ENCODE measurements at regions not wholly inside any gene's neighbourhood (a gene's known extent, or its start where the extent isn't known, plus 50 kb on each side); places are given as distances from the start of the nearest gene placed in this dataset.

DNA sequence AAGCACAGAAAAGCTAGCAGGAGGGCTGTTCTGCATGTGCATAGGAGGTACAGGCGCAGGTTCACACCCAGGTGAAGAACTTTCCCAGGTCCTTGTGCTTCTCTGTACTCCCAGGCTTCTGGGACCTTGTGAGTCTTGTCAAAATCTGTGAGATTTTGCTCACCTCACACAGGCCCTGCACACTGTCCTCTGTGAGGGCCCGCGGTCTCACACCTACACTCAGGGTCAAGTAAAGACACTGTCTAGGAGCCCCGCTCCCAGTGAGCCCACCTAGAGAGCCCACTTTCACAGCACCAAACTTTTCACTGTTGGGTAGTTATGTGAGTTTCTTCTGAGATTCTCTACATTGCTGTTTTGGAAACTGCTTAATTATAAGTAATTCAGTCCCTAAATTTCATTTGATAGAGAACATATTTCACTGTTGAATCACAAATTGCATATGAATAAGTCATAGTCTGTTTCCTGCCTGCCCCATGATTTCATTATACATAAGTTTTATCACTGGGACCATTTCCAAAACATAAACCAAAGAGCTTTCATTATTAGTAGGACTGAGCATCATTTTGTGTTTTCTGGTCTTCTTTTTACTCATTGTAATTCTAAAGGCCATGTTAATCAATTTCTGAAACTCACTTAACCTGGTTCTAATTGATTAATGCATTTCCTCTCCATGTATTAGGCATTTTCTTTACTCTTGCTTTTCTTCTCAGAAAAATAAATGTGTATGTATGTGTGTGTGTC lies 234.2 kb upstream of the SPOPL start:
- Histone ChIP-seq H3K9me3 (ENCODE audit: control insufficient read depth, low read length) (peaks cover 9% of the 10 kb centered on the region), H3K27me3 (ENCODE audit: control insufficient read depth in 1 of 2, insufficient read depth in 1 of 2, low read length in 2 of 2) (no peaks in the 10 kb centered on the region), H3K9ac (ENCODE audit: low read length) (peak overlapping the region; percentile 36), H3K27ac (ENCODE audit: low read length, poor library complexity, severe bottlenecking) (peak overlapping the region; percentile 47), H2BK5ac (ENCODE audit: low read depth, low read length, poor library complexity, severe bottlenecking) (no peak overlapping the region), H3K18ac (ENCODE audit: low read depth in 1 of 2, low read length in 2 of 2) (peak overlapping the region in 1 of 2 experiments; percentile 37), H3K4me2 (ENCODE audit: low read length, poor library complexity, severe bottlenecking) (peak overlapping the region; percentile 7), H3K4me1 (ENCODE audit: control insufficient read depth, insufficient read depth, low read depth, low read length) (peaks cover 4% of the 10 kb centered on the region), H2BK15ac (ENCODE audit: low read depth, poor library complexity, severe bottlenecking) (no peak overlapping the region), H3K14ac (ENCODE audit: low read length in 2 of 2) (no peak overlapping the region), H4K8ac (ENCODE audit: low read length) (peak overlapping the region; percentile 75), H3K36me3 (ENCODE audit: control insufficient read depth in 1 of 2, insufficient read depth in 2 of 2, low read depth in 1 of 2, low read length in 2 of 2) (no peaks in the 10 kb centered on the region), H2BK12ac (ENCODE audit: low read length in 2 of 2) (no peak overlapping the region), H3K4me3 (ENCODE audit: insufficient read depth in 1 of 2, low read depth in 1 of 2, low read length in 2 of 2) (peak overlapping the region in 1 of 2 experiments; percentile 32), H2AFZ (ENCODE audit: low read depth, low read length) (no peak overlapping the region), H2AK5ac (ENCODE audit: low read length, severe bottlenecking) (peak overlapping the region; percentile 99), H3K4ac (ENCODE audit: low read depth in 1 of 2, low read length in 2 of 2) (peak overlapping the region; percentile 15 to 35), H2BK120ac (ENCODE audit: low read depth, low read length) (no peak overlapping the region), H4K91ac (ENCODE audit: low read length) (peak overlapping the region; percentile 50), H3K23ac (ENCODE audit: low read length in 2 of 2) (no peak overlapping the region), H3K79me1 (replicated peaks; ENCODE audit: low read length, poor library complexity, severe bottlenecking) (no peaks in the 10 kb centered on the region)
- 91% methylated on average over 3 of the region's 4 CpGs for WGBS
- peak; percentile 22 for DNase-seq

DNA sequence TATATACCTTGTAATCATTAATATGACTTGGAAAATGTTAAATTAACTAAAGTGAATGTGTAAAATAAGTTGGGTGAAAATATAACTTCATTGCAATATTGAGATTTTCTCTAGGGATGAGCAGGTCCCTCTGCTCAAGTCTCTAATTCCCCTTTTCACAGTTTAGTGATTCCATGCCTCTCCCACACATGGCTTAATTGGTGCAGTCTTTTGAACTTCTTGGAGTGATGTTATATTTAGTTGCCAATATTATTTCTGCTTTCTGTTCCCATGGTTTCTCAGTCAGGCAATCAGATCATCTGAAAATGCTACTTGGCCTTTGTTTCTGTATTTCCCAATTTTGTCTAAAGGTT lies 233.7 kb upstream of the SPOPL start:
- Histone ChIP-seq H3K14ac (ENCODE audit: low read length in 2 of 2) (no peak overlapping the region), H4K8ac (ENCODE audit: low read length) (no peak overlapping the region), H2BK12ac (ENCODE audit: low read length in 2 of 2) (no peak overlapping the region), H3K27ac (ENCODE audit: low read length, poor library complexity, severe bottlenecking) (no peak overlapping the region), H3K4me2 (ENCODE audit: low read length, poor library complexity, severe bottlenecking) (no peak overlapping the region), H3K36me3 (ENCODE audit: control insufficient read depth in 1 of 2, insufficient read depth in 2 of 2, low read depth in 1 of 2, low read length in 2 of 2) (no peaks in the 10 kb centered on the region), H3K18ac (ENCODE audit: low read depth in 1 of 2, low read length in 2 of 2) (no peak overlapping the region), H3K27me3 (ENCODE audit: control insufficient read depth in 1 of 2, insufficient read depth in 1 of 2, low read length in 2 of 2) (no peaks in the 10 kb centered on the region), H3K9me3 (ENCODE audit: control insufficient read depth, low read length) (peaks cover 4% of the 10 kb centered on the region), H3K79me1 (replicated peaks; ENCODE audit: low read length, poor library complexity, severe bottlenecking) (no peaks in the 10 kb centered on the region), H3K4me3 (ENCODE audit: insufficient read depth in 1 of 2, low read depth in 1 of 2, low read length in 2 of 2) (peak overlapping the region in 1 of 2 experiments; percentile 32), H3K4me1 (ENCODE audit: control insufficient read depth, insufficient read depth, low read depth, low read length) (peaks cover 4% of the 10 kb centered on the region), H3K9ac (ENCODE audit: low read length) (peak overlapping the region; percentile 5), H2BK120ac (ENCODE audit: low read depth, low read length) (no peak overlapping the region), H2BK5ac (ENCODE audit: low read depth, low read length, poor library complexity, severe bottlenecking) (no peak overlapping the region), H3K4ac (ENCODE audit: low read depth in 1 of 2, low read length in 2 of 2) (no peak overlapping the region), H2AFZ (ENCODE audit: low read depth, low read length) (no peak overlapping the region), H2BK15ac (ENCODE audit: low read depth, poor library complexity, severe bottlenecking) (no peak overlapping the region), H4K91ac (ENCODE audit: low read length) (no peak overlapping the region), H3K23ac (ENCODE audit: low read length in 2 of 2) (no peak overlapping the region), H2AK5ac (ENCODE audit: low read length, severe bottlenecking) (no peak overlapping the region)
- DNase-seq = no peak

DNA sequence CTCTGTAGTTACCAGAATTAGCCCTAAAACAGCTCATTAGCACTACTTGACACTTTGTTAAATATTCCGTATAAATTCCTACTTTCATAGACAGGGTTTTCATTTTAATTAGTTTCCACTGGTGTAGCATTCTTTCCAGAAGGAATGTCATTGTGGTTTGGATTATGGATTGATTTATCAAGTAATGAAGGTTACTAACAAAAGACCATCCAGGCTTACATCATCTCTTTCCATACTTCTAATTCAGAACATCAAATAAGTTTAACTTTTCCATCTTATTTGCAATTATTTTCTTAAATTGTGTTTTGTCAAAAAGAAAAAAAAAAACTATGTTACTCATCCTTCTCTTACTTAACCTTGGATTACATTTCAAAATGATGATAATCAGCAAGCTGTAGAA lies 231.8 kb upstream of the SPOPL start:
- no peak overlapping the region for H3K4ac ChIP-seq (ENCODE audit: low read depth in 1 of 2, low read length in 2 of 2)
- no peaks in the 10 kb centered on the region for H3K27me3 ChIP-seq (ENCODE audit: control insufficient read depth in 1 of 2, insufficient read depth in 1 of 2, low read length in 2 of 2)
- no peak overlapping the region for H2BK5ac ChIP-seq (ENCODE audit: low read depth, low read length, poor library complexity, severe bottlenecking)
- H3K9ac ChIP-seq (ENCODE audit: low read length) = no peak overlapping the region
- H2AFZ ChIP-seq (ENCODE audit: low read depth, low read length) = no peak overlapping the region
- H3K36me3 ChIP-seq (ENCODE audit: control insufficient read depth in 1 of 2, insufficient read depth in 2 of 2, low read depth in 1 of 2, low read length in 2 of 2) = no peaks in the 10 kb centered on the region
- no peak overlapping the region for H2BK12ac ChIP-seq (ENCODE audit: low read length in 2 of 2)
- H2BK15ac ChIP-seq (ENCODE audit: low read depth, poor library complexity, severe bottlenecking) = no peak overlapping the region
- H3K79me1 ChIP-seq (replicated peaks; ENCODE audit: low read length, poor library complexity, severe bottlenecking) = no peaks in the 10 kb centered on the region
- DNase-seq = no peak
- peaks cover 6% of the 10 kb centered on the region for H3K4me1 ChIP-seq (ENCODE audit: control insufficient read depth, insufficient read depth, low read depth, low read length)
- no peak overlapping the region for H2AK5ac ChIP-seq (ENCODE audit: low read length, severe bottlenecking)
- no peak overlapping the region for H4K91ac ChIP-seq (ENCODE audit: low read length)
- no peak overlapping the region for H3K14ac ChIP-seq (ENCODE audit: low read length in 2 of 2)
- H3K4me3 ChIP-seq (ENCODE audit: insufficient read depth in 1 of 2, low read depth in 1 of 2, low read length in 2 of 2) = no peak overlapping the region
- no peak overlapping the region for H4K8ac ChIP-seq (ENCODE audit: low read length)
- no peak overlapping the region for H2BK120ac ChIP-seq (ENCODE audit: low read depth, low read length)
- no peak overlapping the region for H3K27ac ChIP-seq (ENCODE audit: low read length, poor library complexity, severe bottlenecking)
- no peak overlapping the region for H3K18ac ChIP-seq (ENCODE audit: low read depth in 1 of 2, low read length in 2 of 2)
- H3K23ac ChIP-seq (ENCODE audit: low read length in 2 of 2) = no peak overlapping the region
- peaks cover 10% of the 10 kb centered on the region for H3K9me3 ChIP-seq (ENCODE audit: control insufficient read depth, low read length)
- no CpG with 5 or more reads among the region's 1 CpG for WGBS
- H3K4me2 ChIP-seq (ENCODE audit: low read length, poor library complexity, severe bottlenecking) = no peak overlapping the region

DNA sequence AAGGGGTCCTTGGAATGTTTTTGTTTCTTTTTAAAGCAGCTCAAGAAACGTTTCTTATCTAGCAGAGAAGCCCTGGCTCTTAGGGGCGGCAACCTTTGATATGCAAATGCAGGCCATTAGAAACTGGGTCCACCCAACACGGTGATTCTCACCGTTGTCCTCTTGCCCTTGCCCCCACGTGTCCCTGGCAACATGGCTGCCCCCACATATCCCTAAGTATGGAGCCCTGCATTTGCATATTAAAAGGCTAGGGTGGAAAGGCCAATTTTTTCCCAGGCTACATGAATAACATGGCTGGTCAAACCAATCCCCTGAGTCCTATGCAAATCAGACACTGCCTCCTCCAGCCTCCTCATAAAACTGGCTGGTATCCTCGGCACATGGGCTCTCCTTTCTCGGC lies 230.1 kb upstream of the SPOPL start:
- Histone ChIP-seq H3K9me3 (ENCODE audit: control insufficient read depth, low read length) (peaks cover 10% of the 10 kb centered on the region), H2BK120ac (ENCODE audit: low read depth, low read length) (no peak overlapping the region), H3K4ac (ENCODE audit: low read depth in 1 of 2, low read length in 2 of 2) (no peak overlapping the region), H2BK12ac (ENCODE audit: low read length in 2 of 2) (no peak overlapping the region), H3K4me3 (ENCODE audit: insufficient read depth in 1 of 2, low read depth in 1 of 2, low read length in 2 of 2) (no peak overlapping the region), H3K36me3 (ENCODE audit: control insufficient read depth in 1 of 2, insufficient read depth in 2 of 2, low read depth in 1 of 2, low read length in 2 of 2) (no peaks in the 10 kb centered on the region), H3K23ac (ENCODE audit: low read length in 2 of 2) (no peak overlapping the region), H2AFZ (ENCODE audit: low read depth, low read length) (no peak overlapping the region), H3K79me1 (replicated peaks; ENCODE audit: low read length, poor library complexity, severe bottlenecking) (no peaks in the 10 kb centered on the region), H2BK5ac (ENCODE audit: low read depth, low read length, poor library complexity, severe bottlenecking) (no peak overlapping the region), H3K27me3 (ENCODE audit: control insufficient read depth in 1 of 2, insufficient read depth in 1 of 2, low read length in 2 of 2) (no peaks in the 10 kb centered on the region), H3K4me1 (ENCODE audit: control insufficient read depth, insufficient read depth, low read depth, low read length) (peaks cover 8% of the 10 kb centered on the region), H2AK5ac (ENCODE audit: low read length, severe bottlenecking) (no peak overlapping the region), H2BK15ac (ENCODE audit: low read depth, poor library complexity, severe bottlenecking) (no peak overlapping the region), H3K27ac (ENCODE audit: low read length, poor library complexity, severe bottlenecking) (no peak overlapping the region), H3K18ac (ENCODE audit: low read depth in 1 of 2, low read length in 2 of 2) (no peak overlapping the region), H4K91ac (ENCODE audit: low read length) (no peak overlapping the region), H3K14ac (ENCODE audit: low read length in 2 of 2) (peak overlapping the region in 1 of 2 experiments; percentile 60), H3K9ac (ENCODE audit: low read length) (no peak overlapping the region), H4K8ac (ENCODE audit: low read length) (no peak overlapping the region), H3K4me2 (ENCODE audit: low read length, poor library complexity, severe bottlenecking) (no peak overlapping the region)
- no peak for DNase-seq
- WGBS = 58% methylated on average over 7 of the region's 7 CpGs

Measured in mesenchymal stem cell (in vitro differentiated cells and primary cell).